NCI-H1105 treated with DMSO at 0.1 percent for 48 hours (cell line): ENCODE measurements at regions not wholly inside any gene's neighbourhood (a gene's known extent, or its start where the extent isn't known, plus 50 kb on each side); places are given as distances from the start of the nearest gene placed in this dataset.

Source experiments
- DNase-seq: peaks from one replicate; lab custom pipeline; 2025; lab: John Stamatoyannopoulos, UW

DNA sequence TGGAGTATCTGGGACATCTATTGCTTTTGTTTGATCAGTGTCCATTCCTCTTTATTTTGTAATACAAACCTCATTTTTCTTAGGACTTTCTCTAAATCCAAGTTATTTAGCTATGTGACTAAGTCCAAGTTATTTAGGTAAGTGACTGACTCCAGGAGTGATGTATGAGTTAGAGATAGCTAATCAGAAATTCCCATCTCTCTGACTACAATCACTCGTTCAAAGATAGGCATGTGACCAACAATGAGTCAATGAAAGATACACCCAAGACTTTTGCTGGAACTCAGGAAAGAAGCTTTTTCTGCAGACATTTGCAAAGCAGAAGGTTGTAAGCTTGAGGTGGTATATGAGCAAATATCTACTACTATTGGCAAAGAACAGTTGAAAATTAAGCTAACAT is 72.5 kb upstream of the KCNIP4 start:
- no peak for DNase-seq

DNA sequence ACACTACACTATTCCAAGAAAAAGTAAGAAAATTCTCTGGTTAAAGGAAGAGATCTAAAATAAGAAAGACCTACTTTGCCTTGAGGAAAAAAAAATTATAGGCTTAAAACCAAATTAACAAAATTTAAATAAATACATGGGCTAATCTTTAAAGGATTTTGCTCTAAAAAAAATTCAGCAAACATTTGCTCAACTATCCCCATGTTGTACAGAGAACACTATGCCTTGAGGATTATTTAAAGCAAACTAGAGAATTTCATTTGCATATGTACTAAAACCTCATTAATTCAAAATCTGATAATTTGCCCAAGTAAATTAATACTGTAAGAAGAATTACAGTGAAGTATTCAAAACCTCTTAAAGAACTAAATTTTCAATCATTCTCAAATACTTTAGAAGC is 71.6 kb upstream of the KCNIP4 start:
- DNase-seq, result no peak

DNA sequence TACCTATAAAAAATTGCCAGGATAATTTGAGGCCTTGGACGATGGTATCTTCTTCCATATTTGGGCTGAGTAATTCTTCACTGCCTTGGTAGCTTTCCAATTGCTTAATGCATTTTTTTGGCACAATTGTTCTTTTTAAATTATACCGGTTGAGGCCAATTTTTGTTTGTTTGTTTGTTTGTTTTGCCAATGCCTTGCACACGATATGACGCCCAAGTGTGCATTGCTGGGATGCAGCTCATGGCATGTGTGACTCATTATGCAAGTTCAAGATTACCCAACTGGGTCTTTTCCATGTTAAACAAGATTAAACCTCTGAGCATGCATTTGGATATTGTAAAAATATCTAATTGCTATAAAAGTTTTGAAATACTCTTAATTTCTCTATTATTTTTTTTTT is 71.1 kb upstream of the KCNIP4 start:
- DNase-seq, result no peak

DNA sequence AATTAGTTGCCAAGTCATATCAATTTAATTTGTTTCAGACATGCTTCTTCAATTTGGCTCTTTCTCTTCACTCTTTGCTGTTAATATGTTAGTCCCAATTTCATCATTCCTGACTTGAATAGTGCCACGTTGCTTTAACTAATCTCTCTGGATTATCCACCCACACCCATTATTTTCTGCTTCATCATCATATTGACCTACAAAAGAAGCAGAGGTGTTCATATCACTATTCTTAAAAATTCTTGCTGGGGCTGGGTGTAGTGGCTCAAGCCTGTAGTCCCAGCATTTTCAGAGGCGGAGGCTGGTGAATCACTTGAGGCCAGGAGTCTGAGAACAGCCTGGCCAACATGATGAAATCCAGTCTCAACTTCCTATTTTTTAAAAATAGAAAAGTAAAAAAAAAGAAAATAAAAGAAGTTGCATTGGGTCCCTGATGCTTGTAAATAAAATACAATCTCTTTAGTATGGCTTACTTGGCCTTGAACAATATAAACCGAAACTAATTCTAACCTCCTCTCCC is 65.7 kb upstream of the KCNIP4 start:
- DNase-seq, result no peak

- no peak for DNase-seq
These were observed 55.3 kb upstream of the KCNIP4 start for GRCh38 chr4:22003878-22004277.
